ENCODE measurements at regions not wholly inside any gene's neighbourhood (a gene's known extent, or its start where the extent isn't known, plus 50 kb on each side); places are given as distances from the start of the nearest gene placed in this dataset.
"Not testable (repeated sequence)": the region's sequence is repeated elsewhere in the genome, so short reads cannot be mapped to it uniquely, and the experiment has no call there.

DNA sequence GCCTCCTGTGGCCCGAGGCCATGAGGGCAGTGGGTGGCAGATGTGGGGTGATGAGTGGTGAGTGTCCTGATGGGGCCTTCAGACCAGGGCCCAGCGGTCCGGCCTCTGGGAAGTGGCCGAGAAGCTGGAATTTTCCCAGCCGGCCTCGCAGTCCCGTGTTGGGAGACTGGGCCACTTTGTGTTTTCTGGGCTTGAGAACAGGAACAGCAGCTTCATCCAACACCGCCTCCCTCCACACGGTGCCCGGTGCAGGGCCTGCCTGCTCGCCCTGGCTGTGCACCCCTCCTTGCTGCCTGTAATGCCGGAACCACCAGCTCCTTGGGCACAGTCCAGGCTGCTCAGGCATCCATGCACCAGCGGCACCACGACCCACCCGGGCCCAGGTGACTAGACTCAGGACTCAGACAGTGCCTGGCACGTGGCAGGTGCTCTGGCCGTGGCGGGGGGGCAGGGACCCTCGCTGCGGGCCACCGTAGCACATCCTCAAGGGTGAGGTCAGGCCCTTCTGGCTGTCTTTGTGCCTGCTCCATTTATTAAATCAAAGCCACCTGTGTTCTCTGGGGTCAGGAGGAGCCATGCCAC is 194.7 kb downstream of the BANP start:
- in situ Hi-C loops (cut with HindIII; ENCODE audit: low sequenced_read_pairs): not testable (repeated sequence)

DNA sequence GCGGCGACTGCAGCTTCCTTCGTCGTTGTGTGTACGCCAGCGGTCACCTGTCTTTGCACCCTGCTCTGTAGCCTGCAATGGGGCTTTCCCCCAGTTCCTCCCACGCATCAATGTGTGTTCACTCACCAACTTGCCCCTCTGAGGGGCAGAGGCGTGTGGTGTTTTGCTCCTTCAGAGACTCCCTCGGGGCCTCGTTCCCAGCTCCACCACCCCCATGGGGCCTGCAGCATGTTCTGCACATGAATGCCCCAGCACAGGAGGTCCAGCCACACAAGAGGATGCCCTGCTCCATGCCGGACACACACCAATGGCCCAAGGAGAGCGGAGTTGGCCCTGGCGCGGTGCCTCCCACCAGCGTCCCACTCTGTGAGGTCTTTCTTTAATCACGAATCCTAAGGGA is 196.8 kb downstream of the BANP start:
- in situ Hi-C loops (cut with HindIII; ENCODE audit: low sequenced_read_pairs): not testable (repeated sequence)

DNA sequence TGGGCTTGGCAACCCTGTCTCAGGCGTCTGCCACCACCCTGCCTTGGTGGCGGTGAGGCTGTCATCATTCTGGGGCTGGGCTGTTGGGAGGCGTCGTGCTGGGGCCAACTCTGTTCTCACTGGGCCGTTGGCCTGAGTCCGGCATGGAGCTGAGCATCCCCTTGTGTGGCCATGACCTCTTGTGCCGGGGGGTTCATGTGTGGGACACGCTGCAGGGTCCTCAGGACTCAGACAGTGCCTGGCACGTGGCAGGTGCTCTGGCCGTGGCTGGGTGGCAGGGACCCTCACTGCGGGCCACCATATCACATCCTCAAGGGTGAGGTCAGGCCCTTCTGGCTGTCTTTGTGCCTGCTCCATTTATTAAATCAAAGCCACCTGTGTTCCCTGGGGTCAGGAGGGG is 197.4 kb downstream of the BANP start:
- in situ Hi-C loops (cut with HindIII; ENCODE audit: low sequenced_read_pairs): not testable (repeated sequence)

DNA sequence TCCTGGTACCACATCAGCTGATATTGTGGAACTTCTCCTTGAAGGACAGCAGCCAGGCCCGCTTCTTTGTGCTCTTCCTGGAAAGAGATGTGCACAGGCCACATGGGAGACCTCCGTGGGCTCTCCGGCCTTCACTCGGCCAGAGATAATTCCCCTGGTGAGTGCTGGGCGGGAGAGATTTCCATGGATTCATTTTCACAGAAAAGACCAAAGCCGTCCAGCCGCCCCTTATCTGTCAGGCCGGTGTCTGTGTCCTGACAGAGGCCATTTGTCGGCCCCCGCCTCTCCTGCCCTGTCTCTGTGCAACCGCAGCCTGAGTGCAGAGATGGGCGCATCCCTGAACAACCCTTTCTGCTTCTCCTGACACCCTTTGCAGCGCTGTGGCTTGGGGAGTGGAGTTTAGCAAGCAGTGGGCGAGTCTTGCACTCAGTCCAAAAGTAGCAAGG is 197.9 kb downstream of the BANP start:
- in situ Hi-C loops (cut with HindIII; ENCODE audit: low sequenced_read_pairs): not testable (repeated sequence)

DNA sequence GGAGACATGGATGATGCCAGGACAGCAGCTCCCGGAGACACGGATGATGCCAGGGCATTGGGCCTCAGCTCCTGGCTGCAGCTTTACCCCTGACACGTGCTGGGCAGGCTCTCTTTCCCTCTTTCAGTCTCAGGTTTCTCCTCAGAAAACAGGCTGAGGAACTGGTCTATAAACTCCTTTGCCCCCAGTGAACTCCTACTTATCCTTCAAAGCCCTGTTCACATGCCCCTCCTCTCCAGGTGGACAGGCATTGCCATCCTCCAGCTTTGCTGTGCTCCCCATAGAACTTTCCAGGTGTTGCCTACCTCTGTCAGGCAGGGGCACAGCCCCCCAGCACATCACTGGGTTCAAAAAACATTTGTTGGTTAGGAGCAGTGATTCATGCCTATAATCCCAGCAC is 198.4 kb downstream of the BANP start:
- in situ Hi-C loops (cut with HindIII; ENCODE audit: low sequenced_read_pairs): not testable (repeated sequence)

DNA sequence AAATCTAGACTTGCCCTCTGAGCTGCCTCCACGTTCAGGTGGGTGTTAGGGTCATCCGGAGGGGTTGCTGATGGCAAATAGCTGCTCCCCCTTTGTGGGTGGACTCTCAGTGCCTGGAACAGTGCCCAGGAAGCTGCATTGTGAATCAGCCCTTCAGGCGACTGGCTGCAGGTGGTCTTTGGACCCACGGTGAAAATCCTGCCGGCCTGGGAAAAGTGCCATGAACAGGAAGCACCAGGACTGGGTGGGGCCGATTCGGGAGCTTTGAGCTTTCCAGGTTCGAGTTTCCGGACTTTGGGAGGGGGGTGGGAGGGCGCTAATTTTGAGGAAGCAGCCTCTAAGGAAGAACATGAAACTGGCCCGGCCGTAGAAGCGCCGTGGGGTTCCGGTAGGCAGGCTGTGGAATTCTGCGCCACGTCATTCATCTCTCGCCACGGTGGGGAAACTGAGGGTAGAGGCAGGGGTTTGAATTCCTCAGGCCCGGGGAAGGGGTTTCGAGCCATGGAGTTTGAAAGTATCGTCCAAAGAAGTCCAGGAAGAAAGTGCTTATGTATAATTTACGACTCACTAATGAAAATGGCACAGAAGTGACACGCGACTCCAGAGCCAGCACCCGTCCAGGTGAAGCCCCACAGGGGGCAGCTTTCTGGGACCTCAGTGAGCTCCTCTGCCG is 199.4 kb downstream of the BANP start:
- in situ Hi-C loops (cut with HindIII; ENCODE audit: low sequenced_read_pairs): not testable (repeated sequence)

DNA sequence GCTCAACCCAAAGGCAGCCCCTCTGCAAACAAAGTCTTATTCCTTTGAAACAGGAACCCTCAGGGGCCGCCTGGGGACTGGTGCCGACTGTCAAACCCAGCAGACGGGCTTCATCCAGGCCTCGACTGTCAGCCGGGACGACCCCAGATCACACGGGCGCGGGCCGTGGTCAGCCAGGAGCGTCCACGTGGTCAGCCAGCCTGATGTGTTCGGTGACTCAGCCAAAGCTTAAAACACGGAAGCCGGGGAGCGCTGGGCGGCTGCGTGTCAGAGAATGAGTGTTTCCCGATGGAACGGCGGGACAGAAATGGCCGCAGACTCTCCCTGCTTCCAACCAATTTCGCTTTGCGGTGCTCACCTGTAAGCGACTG is 199.9 kb downstream of the BANP start:
- in situ Hi-C loops (cut with HindIII; ENCODE audit: low sequenced_read_pairs): not testable (repeated sequence)

DNA sequence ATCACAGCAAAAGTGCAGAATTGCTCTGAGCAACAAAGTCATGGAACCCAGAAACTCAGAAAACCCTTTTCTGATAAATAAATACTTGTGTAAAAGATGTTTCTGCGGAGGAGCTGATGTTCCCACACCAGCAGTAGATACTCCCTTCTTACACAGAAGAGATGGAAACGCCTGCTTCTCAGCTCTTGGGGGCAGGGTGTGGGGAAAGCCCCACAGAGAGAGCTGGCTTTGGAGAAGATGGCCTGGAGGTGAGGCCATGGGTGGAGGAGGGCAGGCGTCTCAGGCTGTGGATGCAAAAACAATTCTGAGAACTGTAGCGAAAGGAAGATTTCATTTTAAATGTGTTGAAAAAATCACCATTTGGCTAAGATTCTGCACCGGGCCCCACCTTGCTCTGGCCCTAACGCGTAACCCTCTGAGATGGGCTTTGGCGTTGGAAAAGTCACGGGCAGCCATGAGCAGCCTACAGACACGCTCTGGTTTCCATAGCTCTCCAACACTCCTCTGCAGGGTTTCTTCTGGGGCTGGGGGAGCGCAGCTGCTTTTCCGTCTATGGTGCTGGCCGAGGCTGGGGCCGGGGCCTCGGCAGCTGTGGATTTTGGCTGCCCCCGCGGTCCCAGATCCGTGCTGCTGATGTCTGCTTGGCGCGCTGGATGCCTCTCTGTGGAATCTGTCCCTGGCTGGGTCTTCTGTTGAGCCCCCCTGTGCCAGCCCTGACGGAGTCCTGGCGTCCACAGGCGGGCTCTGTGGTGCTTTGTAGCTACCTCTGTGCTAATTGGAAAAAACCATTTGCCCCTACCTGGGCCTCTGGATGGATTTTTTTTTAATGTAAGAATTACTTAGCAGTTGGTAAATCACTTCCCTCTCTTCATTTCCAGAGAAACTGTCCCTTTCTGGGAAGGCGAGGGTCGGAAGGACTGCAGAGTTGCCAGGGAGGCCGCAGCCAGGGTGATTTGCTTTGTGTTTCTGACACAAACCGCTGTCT is 200.9 kb downstream of the BANP start:
- in situ Hi-C loops (cut with HindIII; ENCODE audit: low sequenced_read_pairs): not testable (repeated sequence)

DNA sequence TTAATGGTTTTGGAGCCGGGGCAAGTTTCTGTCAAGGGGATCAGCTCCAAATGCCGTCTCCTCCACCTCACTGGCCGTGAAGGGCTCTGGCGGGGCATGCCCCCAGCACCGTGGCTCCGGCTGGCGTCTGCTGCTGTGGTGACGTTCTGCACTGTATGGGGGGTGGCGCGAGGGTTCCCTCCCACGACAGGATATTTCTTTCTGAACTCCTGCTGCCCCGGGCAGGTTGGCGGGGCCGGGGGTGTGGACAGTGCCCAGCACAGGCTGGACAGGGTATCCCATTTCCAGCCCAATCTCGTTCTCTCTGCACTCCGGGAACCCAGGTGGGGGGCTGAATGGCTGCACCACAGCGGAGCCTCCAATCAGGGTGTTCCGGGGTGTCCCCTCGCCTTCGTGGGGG is 201.6 kb downstream of the BANP start:
- in situ Hi-C loops (cut with HindIII; ENCODE audit: low sequenced_read_pairs): not testable (repeated sequence)

DNA sequence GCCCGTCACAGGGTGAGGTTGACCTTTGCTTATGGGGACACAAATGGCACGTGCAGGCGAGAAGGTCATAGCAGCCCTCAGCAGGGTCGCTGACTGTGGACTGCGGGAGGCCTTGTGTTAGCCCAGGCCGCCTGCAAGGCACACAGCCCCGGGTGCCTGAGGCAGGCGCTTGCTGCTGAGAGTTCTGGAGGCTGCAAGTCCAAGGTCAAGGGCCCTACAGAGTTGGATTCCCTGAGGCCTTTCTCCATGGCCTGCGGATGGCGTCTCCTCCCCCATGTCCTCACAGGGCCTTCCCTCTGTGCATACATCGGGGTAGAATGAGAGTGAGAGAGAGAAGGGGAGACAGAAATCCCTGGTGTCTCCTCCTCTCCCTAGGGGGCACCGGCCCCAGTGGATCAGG is 202.3 kb downstream of the BANP start:
- in situ Hi-C loops (cut with HindIII; ENCODE audit: low sequenced_read_pairs): not testable (repeated sequence)

DNA sequence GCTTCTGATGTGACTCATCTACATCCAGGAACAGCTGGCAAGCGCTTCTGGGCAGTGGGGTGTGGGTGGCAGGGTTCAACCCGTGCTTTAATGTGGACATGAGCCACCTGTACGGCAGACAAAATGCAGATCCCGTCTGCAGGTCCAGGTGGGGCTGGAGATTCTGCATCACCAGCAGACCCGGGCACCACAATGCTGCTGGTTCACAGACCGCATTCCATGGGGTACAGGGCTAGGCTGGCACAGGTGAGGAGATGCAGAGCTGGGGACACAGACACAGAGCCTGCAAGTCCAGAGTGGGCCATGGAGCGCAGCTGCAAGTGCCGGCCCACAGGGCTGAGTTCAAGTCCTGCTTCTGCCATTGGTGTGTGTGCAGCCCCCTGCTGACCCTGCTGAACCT is 203.7 kb downstream of the BANP start:
- in situ Hi-C loops (cut with HindIII; ENCODE audit: low sequenced_read_pairs): not testable (repeated sequence)

DNA sequence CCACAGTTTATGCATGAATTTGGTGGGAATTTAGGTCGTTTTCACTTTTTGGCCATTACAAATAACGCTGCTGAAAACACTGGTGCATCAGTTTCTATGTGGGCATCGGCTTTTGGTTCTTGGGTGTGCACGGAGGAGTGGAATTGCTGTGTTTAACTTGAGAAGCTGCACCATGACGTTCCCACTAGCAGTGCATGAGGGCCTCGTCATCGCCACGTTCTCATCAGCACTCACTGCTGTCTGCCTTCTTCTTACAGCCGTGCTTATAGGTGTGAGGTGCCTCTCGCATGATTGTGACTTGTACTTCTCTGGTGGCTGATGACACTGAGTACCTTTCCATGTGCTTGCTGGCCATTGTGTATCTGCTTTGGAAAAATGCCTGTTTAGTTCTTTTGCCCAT is 204.4 kb downstream of the BANP start:
- in situ Hi-C loops (cut with HindIII; ENCODE audit: low sequenced_read_pairs): not testable (repeated sequence)

DNA sequence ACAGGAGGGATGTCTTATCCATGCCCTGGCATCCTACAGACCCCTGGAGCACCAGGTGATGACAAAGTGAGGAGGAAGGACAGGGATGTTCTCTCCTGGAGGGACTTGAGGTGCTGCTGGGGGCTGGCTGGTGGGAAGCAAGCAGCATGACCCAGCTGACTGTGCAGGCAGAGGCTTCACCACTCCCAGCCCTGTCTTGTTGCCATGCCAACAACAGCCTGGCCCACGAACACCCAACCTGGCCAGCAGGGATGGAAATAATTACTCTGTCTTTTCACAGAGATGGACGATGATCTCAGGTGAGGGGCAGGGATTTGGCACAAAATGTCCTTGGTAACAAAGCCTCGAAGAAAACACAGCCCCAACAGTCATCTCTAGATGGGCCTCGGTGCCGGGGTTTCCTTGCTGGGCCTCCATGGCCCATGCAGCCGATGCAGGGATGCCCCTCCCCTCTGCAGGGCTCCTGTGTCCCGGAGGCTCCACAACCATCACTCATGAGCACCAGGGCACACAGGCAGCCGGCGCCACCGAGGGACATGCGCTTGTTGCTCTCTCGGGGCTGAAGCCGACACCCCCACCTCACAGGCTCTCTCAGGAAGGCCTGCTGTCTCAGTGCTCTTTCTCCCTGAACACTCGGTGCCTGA is 205.5 kb downstream of the BANP start:
- in situ Hi-C loops (cut with HindIII; ENCODE audit: low sequenced_read_pairs): not testable (repeated sequence)

DNA sequence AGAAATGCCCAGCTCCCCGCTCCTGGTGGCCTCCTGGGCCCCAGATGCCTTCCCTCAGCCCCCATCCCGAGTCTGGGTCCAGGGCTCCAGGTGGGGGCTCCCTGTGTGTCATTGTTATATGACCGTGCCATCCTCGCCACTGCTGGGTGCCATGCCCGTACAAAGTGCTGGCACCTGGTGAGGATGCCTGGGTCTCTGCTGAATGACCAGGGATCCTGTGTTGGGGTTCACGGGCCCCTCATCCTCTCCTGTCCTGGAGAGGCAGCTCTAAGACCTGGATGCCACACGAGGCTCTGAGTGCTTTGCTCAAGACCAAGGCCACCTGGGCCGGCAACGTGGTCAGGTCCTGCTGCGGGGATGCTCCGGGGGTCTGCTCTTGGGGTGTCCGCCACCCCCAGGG is 206.5 kb downstream of the BANP start:
- in situ Hi-C loops (cut with HindIII; ENCODE audit: low sequenced_read_pairs): not testable (repeated sequence)

DNA sequence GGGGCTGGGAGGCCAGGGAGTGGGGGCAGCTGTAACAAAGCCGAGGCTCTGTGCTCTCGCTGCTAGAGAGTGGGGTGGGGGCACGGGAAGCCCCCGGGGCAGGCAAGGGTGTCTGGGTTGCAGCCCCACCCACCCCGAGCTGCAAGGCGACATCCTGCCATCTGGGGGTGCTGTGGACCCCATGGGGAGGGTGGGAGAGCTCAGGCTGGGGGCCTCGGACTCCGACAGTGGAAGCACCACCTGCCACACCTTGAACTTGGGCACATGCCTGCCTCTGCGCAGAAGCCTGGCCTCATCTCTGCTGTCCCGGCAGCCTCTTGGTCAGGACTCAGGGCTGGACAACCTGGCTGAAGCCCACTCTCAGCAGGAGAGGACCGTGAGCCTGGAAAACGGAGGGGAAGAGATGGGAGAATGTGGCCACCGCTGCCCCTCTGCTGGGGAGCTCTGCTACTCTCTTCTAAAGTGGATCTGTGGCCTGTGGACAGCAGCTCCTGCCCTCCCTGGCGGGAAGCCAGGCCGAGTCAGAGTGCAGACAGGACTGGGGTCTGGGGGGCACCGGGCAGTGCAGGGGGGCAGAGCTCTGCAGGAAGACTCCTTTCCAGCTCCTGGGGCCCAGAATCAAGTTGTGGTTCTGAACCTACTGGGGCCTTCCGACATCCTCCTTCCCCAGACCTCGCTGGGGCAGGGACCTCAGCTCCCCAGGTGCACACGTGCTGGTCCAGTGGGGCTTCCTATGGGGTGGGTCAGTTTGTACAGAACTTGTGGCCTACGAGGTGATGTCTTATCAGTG is 207.2 kb downstream of the BANP start:
- in situ Hi-C loops (cut with HindIII; ENCODE audit: low sequenced_read_pairs): not testable (repeated sequence)

DNA sequence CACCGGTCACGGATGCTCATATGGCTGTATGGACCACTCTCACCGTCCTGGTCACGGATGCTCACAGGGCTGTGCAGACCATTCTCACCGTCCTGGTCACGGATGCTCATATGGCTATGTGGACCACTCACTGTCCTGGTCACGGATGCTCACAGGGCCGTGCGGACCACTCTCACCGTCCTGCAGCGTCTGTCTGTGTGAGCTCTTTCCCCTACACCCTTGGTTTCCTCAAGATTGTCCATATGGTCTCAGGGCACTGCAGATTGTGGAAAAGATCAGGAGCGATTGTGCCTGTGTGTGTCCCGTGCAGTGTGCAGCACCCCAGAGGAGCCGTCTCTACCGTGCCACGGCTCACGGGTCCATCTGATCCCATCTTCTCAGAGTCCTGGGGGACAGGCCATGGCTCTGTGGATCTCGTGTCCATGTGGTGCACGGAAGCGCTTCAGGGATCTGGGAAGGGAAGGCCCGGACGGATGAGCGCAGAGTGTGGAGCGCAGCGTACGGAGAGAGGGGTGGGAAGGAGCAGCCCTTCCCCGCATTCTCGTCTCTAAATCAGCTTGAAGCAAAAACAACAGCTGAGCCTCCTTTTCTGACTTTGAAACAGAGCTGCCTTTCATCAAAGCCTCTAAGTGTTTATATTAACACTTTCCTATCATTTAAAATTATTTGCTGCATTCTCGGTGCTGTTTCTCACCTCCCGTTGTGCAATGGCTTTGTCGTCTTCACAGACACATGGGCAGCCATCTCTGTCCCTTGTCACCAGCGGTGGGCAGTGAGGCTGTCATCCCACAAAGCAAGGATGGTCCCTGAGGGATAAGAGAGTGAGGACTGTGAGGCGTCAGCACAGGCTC is 208.0 kb downstream of the BANP start:
- in situ Hi-C loops (cut with HindIII; ENCODE audit: low sequenced_read_pairs): not testable (repeated sequence)

DNA sequence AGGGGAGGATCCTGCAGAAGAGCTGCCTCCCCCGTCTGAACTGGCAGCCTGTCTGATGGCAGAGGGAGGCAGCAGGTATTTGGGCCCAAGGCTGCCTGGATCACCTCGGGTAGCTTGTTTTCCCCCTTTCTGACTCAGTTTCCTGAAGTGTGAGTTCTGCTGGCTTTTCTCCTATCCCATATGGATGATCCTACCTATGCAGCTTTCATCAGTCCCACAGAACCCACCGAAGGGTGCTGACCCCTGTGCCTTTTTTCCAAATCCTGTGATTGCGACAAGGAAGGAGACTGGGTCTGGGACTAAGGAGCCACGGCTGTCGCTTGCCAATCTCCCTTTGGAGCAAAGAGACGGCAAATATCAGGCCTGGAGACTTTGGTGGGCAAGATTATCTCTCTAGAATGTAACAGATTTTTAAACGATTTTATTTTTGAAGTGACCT is 208.7 kb downstream of the BANP start:
- in situ Hi-C loops (cut with HindIII; ENCODE audit: low sequenced_read_pairs): not testable (repeated sequence)

DNA sequence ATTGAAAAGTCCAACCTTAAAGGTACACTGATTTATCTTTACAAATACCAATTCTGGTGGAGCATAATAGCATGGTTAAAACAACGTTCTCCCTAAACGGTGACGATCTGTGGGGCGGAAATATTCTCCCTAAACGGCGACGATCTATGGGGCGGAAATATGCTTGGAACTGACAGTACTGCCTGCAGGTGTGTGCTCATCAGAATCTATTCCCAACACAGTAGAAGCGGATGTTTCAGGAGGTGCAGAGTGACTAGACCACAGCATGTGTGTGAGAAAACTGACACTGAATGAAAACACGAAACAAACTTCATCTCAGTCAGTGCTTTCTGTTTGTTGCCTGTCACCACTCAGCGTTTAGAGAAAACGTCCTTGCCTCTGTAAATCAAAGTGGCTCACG is 210.0 kb downstream of the BANP start:
- in situ Hi-C loops (cut with HindIII; ENCODE audit: low sequenced_read_pairs): not testable (repeated sequence)

DNA sequence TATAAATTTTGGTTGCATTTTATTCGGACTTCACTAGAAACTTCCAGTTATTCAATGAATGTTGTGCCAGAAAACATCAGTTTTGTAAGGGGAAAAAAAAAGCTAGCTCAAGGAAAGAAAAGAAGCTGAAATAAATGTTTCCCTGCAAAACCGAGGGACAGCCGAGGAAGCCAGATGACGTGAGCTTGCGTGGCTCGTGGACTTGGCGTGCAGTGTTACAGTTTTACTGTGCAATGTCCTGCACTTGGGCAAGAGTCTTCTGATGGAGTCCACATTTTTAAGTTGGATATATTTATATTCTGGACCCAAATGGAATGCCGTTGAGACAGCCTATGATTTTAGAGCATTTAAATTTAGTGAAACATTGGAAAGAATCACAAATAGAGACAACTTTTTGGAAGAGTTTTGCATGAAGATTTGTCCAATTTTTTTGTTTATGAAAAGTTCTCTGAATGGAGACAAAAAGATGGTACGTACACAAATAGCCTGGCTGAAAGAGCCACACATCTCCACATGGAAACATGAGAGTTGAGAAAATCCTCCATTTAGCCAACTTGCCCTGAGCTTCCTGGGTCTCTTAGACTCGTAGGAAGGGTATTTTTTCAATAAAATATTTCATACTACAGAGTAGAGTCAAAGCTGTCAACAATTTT is 210.5 kb downstream of the BANP start:
- in situ Hi-C loops (cut with HindIII; ENCODE audit: low sequenced_read_pairs): not testable (repeated sequence)

Data from DLD1 (cell line).